H1 (cell line): ENCODE measurements at regions not wholly inside any gene's neighbourhood (a gene's known extent, or its start where the extent isn't known, plus 50 kb on each side); places are given as distances from the start of the nearest gene placed in this dataset.

Experiments
- CTCF ChIA-PET: fragments of 300-600 bp; sonication (Branson Sonifier 250); formaldehyde crosslinking; loops from one replicate; lab custom pipeline; 2021; ENCODE audit not compliant: partially characterized antibody; lab: Charles Lee
- POLR2A ChIA-PET: fragments of 300-600 bp; sonication (Branson Sonifier 250); formaldehyde crosslinking; loops from one replicate; lab custom pipeline; 2021; ENCODE audit warnings: inconsistent platforms; ENCODE audit not compliant: partially characterized antibody; lab: Charles Lee
- DNase-seq, 2 experiments: peaks; one replicate each; pipeline versions ENCODE4 v3.0.0 to v3.0.0-alpha.2; 2010 to 2022; ENCODE audit warnings: low spot score in 2 of 2, low read depth in 1 of 2, mixed read lengths in 1 of 2
- FAIRE-seq: peaks from 2 replicates; lab custom pipeline; 2011; peaks lifted over from hg19 to GRCh38; lab: Jason Lieb, UNC
- H2AFZ ChIP-seq: 2 replicates; pipeline ENCODE4 v1.8.1; 2012; ENCODE audit warnings: low read length, inconsistent platforms
- H2AK5ac ChIP-seq: 2 replicates; pipeline ENCODE4 v1.6.1; 2013; ENCODE audit warnings: low read depth, low read length
- H2BK120ac ChIP-seq: replicated peaks from 2 replicates; pipeline ENCODE3; 2013; ENCODE audit warnings: low read depth, low read length, inconsistent platforms
- H2BK12ac ChIP-seq: 2 replicates; pipeline ENCODE4 v1.6.1; 2013; ENCODE audit warnings: low read depth, low read length
- H2BK15ac ChIP-seq: 2 replicates; pipeline ENCODE4 v1.6.1; 2013; ENCODE audit warnings: low read length
- H2BK20ac ChIP-seq: 2 replicates; pipeline ENCODE4 v1.6.1; 2013; ENCODE audit warnings: low read length
- H2BK5ac ChIP-seq: 2 replicates; pipeline ENCODE4 v1.6.1; 2013; ENCODE audit warnings: low read depth, low read length
- H3K14ac ChIP-seq: 2 replicates; pipeline ENCODE4 v1.6.1; 2013; ENCODE audit warnings: inconsistent platforms; ENCODE audit not compliant: insufficient read length
- H3K18ac ChIP-seq: 2 replicates; pipeline ENCODE4 v1.6.1; 2013; ENCODE audit warnings: low read length; ENCODE audit errors: extremely low read depth
- H3K23ac ChIP-seq: 2 replicates; pipeline ENCODE4 v1.6.1; 2013; ENCODE audit warnings: inconsistent platforms; ENCODE audit not compliant: insufficient read length
- H3K23me2 ChIP-seq: 2 replicates; pipeline ENCODE4 v1.6.1; 2013; ENCODE audit warnings: low read depth, low read length
- H3K27ac ChIP-seq: 2 replicates; pipeline ENCODE4 v1.6.1; 2011; ENCODE audit warnings: low read depth, low read length, inconsistent platforms
- H3K27me3 ChIP-seq, 4 experiments: replicated peaks in 1 of 4; 1 replicate in 1 of 4; 2 replicates in 3 of 4; pipeline versions ENCODE4 v1.6.1 to v1.8.1; 2011 to 2013; ENCODE audit warnings: low read length in 3 of 4, mild to moderate bottlenecking in 3 of 4, inconsistent platforms in 2 of 4, mixed read lengths in 2 of 4, moderate library complexity in 1 of 4; ENCODE audit not compliant: control insufficient read depth in 3 of 4, insufficient read depth in 3 of 4; ENCODE audit errors: extremely low read depth in 1 of 4
- H3K36me3 ChIP-seq, 4 experiments: 2 replicates each; pipeline versions ENCODE4 v1.6.1 to v1.8.1; 2011 to 2013; ENCODE audit warnings: mild to moderate bottlenecking in 4 of 4, low read length in 3 of 4, moderate library complexity in 2 of 4, control low read depth in 1 of 4, inconsistent platforms in 1 of 4; ENCODE audit not compliant: insufficient read depth in 4 of 4, control insufficient read depth in 2 of 4
- H3K4ac ChIP-seq: replicated peaks from 2 replicates; pipeline ENCODE3; 2013; ENCODE audit warnings: low read length, low read depth, mixed read lengths, inconsistent platforms; ENCODE audit not compliant: insufficient read length
- H3K4me1 ChIP-seq, 4 experiments: replicated peaks in 1 of 4; 1 replicate in 1 of 4; 2 replicates in 3 of 4; pipeline versions ENCODE4 v1.6.1 to v1.8.1; 2011 to 2013; ENCODE audit warnings: low read length in 3 of 4, inconsistent platforms in 2 of 4, mixed read lengths in 1 of 4; ENCODE audit not compliant: insufficient read depth in 4 of 4, control insufficient read depth in 3 of 4
- H3K4me2 ChIP-seq, 2 experiments: 2 replicates each; pipeline versions ENCODE4 v1.6.1 to v1.8.1; 2011 to 2013; ENCODE audit warnings: low read depth in 2 of 2, low read length in 2 of 2, control low read depth in 1 of 2, inconsistent platforms in 1 of 2, mild to moderate bottlenecking in 1 of 2; ENCODE audit not compliant: insufficient read depth in 1 of 2
- H3K4me3 ChIP-seq, 4 experiments: fragments of 200-600, 300-600 bp in 1 of 4; sonication (generic), shearing (Covaris generic), sonication (Bioruptor Twin) in 1 of 4; 2 replicates each; pipeline versions ENCODE4 v1.5.1 to v1.8.1; 2011 to 2016; ENCODE audit warnings: low read length in 4 of 4, low read depth in 3 of 4, control low read depth in 2 of 4, inconsistent platforms in 2 of 4, mild to moderate bottlenecking in 2 of 4, mixed read lengths in 1 of 4, moderate library complexity in 1 of 4; ENCODE audit not compliant: insufficient read depth in 2 of 4; ENCODE audit errors: extremely low read depth in 1 of 4
- H3K56ac ChIP-seq: replicated peaks from 2 replicates; pipeline ENCODE3; 2013; ENCODE audit warnings: low read depth, mild to moderate bottlenecking, mixed read lengths, low read length, inconsistent platforms; ENCODE audit not compliant: insufficient read length
- H3K79me1 ChIP-seq: 2 replicates; pipeline ENCODE4 v1.6.1; 2013; ENCODE audit warnings: low read depth, low read length, control low read depth
- H3K79me2 ChIP-seq, 2 experiments: 2 replicates each; pipeline versions ENCODE4 v1.6.1 to v1.8.1; 2012 to 2013; ENCODE audit warnings: low read length in 2 of 2, mild to moderate bottlenecking in 2 of 2, inconsistent platforms in 1 of 2; ENCODE audit not compliant: insufficient read depth in 2 of 2, control insufficient read depth in 1 of 2
- H3K9ac ChIP-seq, 4 experiments: replicated peaks in 1 of 4; 1 replicate in 1 of 4; 2 replicates in 3 of 4; pipeline versions ENCODE4 v1.6.1 to v1.8.1; 2011 to 2013; ENCODE audit warnings: low read depth in 3 of 4, low read length in 3 of 4, control low read depth in 2 of 4, mild to moderate bottlenecking in 2 of 4, moderate library complexity in 2 of 4, inconsistent platforms in 1 of 4; ENCODE audit errors: extremely low read depth in 1 of 4
- H3K9me3 ChIP-seq, 2 experiments: 2 replicates each; pipeline versions ENCODE4 v1.6.1 to v1.8.1; 2012 to 2013; ENCODE audit warnings: mild to moderate bottlenecking in 2 of 2, moderate library complexity in 2 of 2, control low read depth in 1 of 2, inconsistent platforms in 1 of 2, low read depth in 1 of 2, low read length in 1 of 2, mixed read lengths in 1 of 2; ENCODE audit not compliant: insufficient read depth in 2 of 2
- H4K20me1 ChIP-seq, 2 experiments: replicated peaks in 1 of 2; 2 replicates each; pipeline versions ENCODE3 to v1.8.1; 2011 to 2013; ENCODE audit warnings: inconsistent platforms in 2 of 2, low read length in 2 of 2, mild to moderate bottlenecking in 1 of 2; ENCODE audit not compliant: insufficient read depth in 2 of 2, control insufficient read depth in 1 of 2
- H4K5ac ChIP-seq: 2 replicates; pipeline ENCODE4 v1.6.1; 2013; ENCODE audit warnings: low read length, low read depth, mixed read lengths, inconsistent platforms; ENCODE audit not compliant: insufficient read length
- H4K8ac ChIP-seq: 2 replicates; pipeline ENCODE4 v1.8.0; 2013; ENCODE audit warnings: mild to moderate bottlenecking, moderate library complexity, low read length, inconsistent platforms; ENCODE audit not compliant: insufficient read depth; ENCODE audit errors: extremely low read depth
- H4K91ac ChIP-seq: replicated peaks from 2 replicates; pipeline ENCODE3; 2013; ENCODE audit warnings: low read length, mixed read lengths, inconsistent platforms; ENCODE audit not compliant: insufficient read length
- BCL11A ChIP-seq, 2 experiments: IDR thresholded peaks; one replicate each; pipeline ENCODE4 v1.6.1; 2011; ENCODE audit warnings: low read depth in 2 of 2, low read length in 2 of 2, mild to moderate bottlenecking in 2 of 2
- CTBP2 ChIP-seq: IDR thresholded peaks from 2 replicates; pipeline ENCODE4 v1.7.0; 2011; ENCODE audit warnings: borderline replicate concordance, mild to moderate bottlenecking, moderate library complexity, mixed read lengths, low read length; ENCODE audit not compliant: insufficient read depth, insufficient read length
- EGR1 ChIP-seq: IDR thresholded peaks from 2 replicates; pipeline ENCODE4 v1.6.1; 2011; ENCODE audit warnings: low read depth, low read length, borderline replicate concordance
- GABPA ChIP-seq: IDR thresholded peaks from 2 replicates; pipeline ENCODE4 v1.6.1; 2011; ENCODE audit warnings: mild to moderate bottlenecking, low read length, moderate library complexity, borderline replicate concordance; ENCODE audit not compliant: insufficient read depth
- JUND ChIP-seq: IDR thresholded peaks from 2 replicates; pipeline ENCODE4 v1.6.1; 2011; ENCODE audit warnings: mild to moderate bottlenecking, improper control_type of control experiment, low read length
- MAFK ChIP-seq: IDR thresholded peaks from 2 replicates; pipeline ENCODE4 v1.6.1; 2012; ENCODE audit warnings: low read depth, mild to moderate bottlenecking, improper control_type of control experiment, low read length
- RAD21 ChIP-seq, 2 experiments: IDR thresholded peaks in 1 of 2; conservative IDR thresholded peaks in 1 of 2; 2 replicates each; pipeline ENCODE4 v1.6.1; 2011; ENCODE audit warnings: low read depth in 2 of 2, low read length in 2 of 2, improper control_type of control experiment in 1 of 2, inconsistent platforms in 1 of 2, mild to moderate bottlenecking in 1 of 2, moderate library complexity in 1 of 2
- RBBP5 ChIP-seq: IDR thresholded peaks from 2 replicates; pipeline ENCODE4 v1.7.1; 2012; ENCODE audit warnings: low read depth, mild to moderate bottlenecking, inconsistent platforms, low read length, moderate library complexity, borderline replicate concordance
- RXRA ChIP-seq: IDR thresholded peaks from 2 replicates; pipeline ENCODE4 v1.6.1; 2011; ENCODE audit warnings: low read depth, mild to moderate bottlenecking, low read length, moderate library complexity; ENCODE audit not compliant: insufficient read depth
- SRF ChIP-seq: IDR thresholded peaks from 2 replicates; pipeline ENCODE4 v1.6.1; 2011; ENCODE audit warnings: mild to moderate bottlenecking, low read depth, low read length, moderate library complexity
- TAF1 ChIP-seq: IDR thresholded peaks from 2 replicates; pipeline ENCODE4 v1.6.1; 2011; ENCODE audit warnings: mild to moderate bottlenecking, low read depth, low read length
- TAF7 ChIP-seq: optimal IDR thresholded peaks from 2 replicates; pipeline ENCODE3; 2011; ENCODE audit warnings: low read depth, mild to moderate bottlenecking, inconsistent platforms, low read length, moderate library complexity, borderline replicate concordance
- TEAD4 ChIP-seq: IDR thresholded peaks from 2 replicates; pipeline ENCODE4 v1.6.1; 2012; ENCODE audit warnings: low read depth, low read length, inconsistent platforms, mixed read lengths
- WGBS, 2 experiments: shearing (Covaris generic) in 1 of 2; methylation state at CpG; one replicate each; pipeline versions ENCODE4 v1.1.6 to v1.1.7; 2013 to 2015; ENCODE audit warnings: low lambda C conversion rate in 2 of 2, mixed read lengths in 2 of 2, inconsistent platforms in 1 of 2, low coverage in 1 of 2, missing lambda C conversion rate in 1 of 2; ENCODE audit not compliant: insufficient replicate concordance in 2 of 2, insufficient coverage in 1 of 2, insufficient read length in 1 of 2; ENCODE audit errors: extremely low coverage in 1 of 2, missing lambda C conversion rate in 1 of 2; 5-methylcytosine and 5-hydroxymethylcytosine counted together
- TF ChIP-seq, protein P1 (sequence below): IDR thresholded peaks from 2 replicates; pipeline ENCODE4 v1.6.1; 2011; ENCODE audit warnings: low read length, improper control_type of control experiment

DNA sequence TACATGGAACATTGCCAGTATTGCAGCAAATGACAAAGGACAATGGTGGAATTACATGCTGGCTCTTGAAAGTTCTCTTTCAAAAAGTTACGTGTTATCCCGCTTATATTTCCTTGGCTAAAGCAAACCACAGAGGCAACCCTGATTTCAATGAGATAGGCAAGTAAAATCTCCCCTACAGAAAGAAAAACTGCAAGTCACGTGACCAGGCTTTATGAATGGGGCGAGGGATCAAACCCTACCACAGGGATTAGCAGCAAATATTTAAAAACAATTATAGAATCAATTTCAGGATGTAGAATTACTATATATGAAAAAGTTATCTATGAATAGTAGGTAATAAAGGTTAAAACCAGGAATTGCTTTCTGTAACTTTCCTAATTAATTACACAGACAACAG is 603.4 kb upstream of the GBE1 start:
- ChIA-PET CTCF (no interaction called here), POLR2A (no interaction called here)
- Histone ChIP-seq H2BK12ac (no peak overlapping the region), H2BK15ac (no peak overlapping the region), H3K9ac (no peak overlapping the region), H3K9me3 (no peaks in the 10 kb centered on the region), H2BK120ac (no peak overlapping the region), H4K20me1 (no peaks in the 10 kb centered on the region), H3K4me2 (no peak overlapping the region), H3K18ac (no peak overlapping the region), H2AFZ (no peak overlapping the region), H3K79me2 (no peaks in the 10 kb centered on the region), H3K27me3 (no peaks in the 10 kb centered on the region), H3K56ac (no peak overlapping the region), H4K91ac (no peak overlapping the region), H3K4ac (no peak overlapping the region), H2BK5ac (no peak overlapping the region), H2AK5ac (no peak overlapping the region), H3K23ac (no peak overlapping the region), H3K4me1 (peaks cover 0 to 4% (median 0%) of the 10 kb centered on the region in 4 experiments; a peak in 1 of 7 replicates), H2BK20ac (no peak overlapping the region), H3K14ac (no peak overlapping the region), H3K27ac (no peak overlapping the region), H3K79me1 (no peaks in the 10 kb centered on the region), H4K5ac (no peak overlapping the region), H4K8ac (no peak overlapping the region)
- FAIRE-seq: no peak
- 92% methylated on average over 4 of the region's 4 CpGs; no CpG with 5 or more reads in 1 of the 2 experiments for WGBS, 2 experiments
- TF ChIP-seq MAFK (no peak), EGR1 (no peak), TAF7 (no peak), RBBP5 (no peak), CTBP2 (no peak), JUND (no peak), TEAD4 (no peak), SRF (no peak), TAF1 (no peak), GABPA (no peak), RAD21 (IDR thresholded peaks at IDR 0.05 in 1 of 2, conservative IDR thresholded peaks at IDR 0.05 in 1 of 2; ENCODE audit: low read depth in 2 of 2, low read length in 2 of 2) (no peak), BCL11A (IDR thresholded peaks at IDR 0.05; ENCODE audit: low read depth in 2 of 2, low read length in 2 of 2) (no peak), RXRA (no peak)
- TF ChIP-seq, protein P1, sequence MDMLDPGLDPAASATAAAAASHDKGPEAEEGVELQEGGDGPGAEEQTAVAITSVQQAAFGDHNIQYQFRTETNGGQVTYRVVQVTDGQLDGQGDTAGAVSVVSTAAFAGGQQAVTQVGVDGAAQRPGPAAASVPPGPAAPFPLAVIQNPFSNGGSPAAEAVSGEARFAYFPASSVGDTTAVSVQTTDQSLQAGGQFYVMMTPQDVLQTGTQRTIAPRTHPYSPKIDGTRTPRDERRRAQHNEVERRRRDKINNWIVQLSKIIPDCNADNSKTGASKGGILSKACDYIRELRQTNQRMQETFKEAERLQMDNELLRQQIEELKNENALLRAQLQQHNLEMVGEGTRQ: no peak
- TF ChIP-seq, all 59 proteins: peak for 0
- H3K36me3 ChIP-seq: no peaks in the 10 kb centered on the region
- no peak for DNase-seq
- H3K23me2 ChIP-seq: no peaks in the 10 kb centered on the region
- H3K4me3 ChIP-seq: no peak overlapping the region
